GM21576 (cell line): ENCODE measurements at regions not wholly inside any gene's neighbourhood (a gene's known extent, or its start where the extent isn't known, plus 50 kb on each side); places are given as distances from the start of the nearest gene placed in this dataset.
"Not testable (repeated sequence)": the region's sequence is repeated elsewhere in the genome, so short reads cannot be mapped to it uniquely, and the experiment has no call there.

Experiments
- ATAC-seq: cut with Tn5 transposase; IDR thresholded peaks from one replicate; pipeline ENCODE4 v1.9.1; 2021; ENCODE audit warnings: mild to moderate bottlenecking, moderate library complexity; ENCODE audit not compliant: unreplicated experiment

DNA sequence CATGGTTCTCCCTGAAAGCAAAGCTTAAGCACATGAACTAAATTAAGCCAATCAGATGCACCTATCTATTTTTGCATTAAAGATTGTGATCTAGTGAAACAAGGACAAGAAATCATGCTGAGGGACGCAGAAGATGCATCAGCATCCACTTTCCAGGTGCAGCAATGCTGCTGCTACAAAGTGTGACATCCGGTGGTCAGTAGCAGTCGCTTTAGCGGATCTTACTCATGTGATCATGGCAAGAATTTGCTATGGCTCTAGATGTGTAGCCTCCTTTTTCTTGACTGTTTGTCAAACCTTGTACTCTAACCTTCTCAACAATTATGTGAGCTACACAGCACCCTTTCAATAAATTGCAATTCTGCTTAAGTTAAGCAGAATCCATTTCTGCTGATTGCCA, 126.8 kb upstream of the SMLR1 start:
- ATAC-seq, result no peak

DNA sequence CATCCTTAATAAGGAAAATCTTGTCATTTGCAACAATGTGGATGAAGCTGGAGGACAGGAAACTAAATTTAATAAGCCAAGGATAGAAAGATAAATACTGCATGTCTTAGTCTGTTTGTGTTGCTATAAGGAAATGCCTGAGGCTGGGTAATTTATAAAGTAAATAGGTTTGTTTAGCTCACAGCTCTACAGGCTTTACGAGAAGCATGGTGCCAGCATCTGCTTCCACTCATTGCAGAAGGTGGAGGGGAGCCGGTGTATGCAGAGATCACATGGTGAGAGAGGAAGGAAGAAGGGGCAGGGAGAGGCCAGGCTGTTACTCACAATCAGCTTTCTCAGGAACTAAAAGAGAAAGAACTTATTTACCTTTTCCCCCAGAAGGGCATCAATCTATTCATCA, 118.9 kb upstream of the SMLR1 start:
- no peak for ATAC-seq

DNA sequence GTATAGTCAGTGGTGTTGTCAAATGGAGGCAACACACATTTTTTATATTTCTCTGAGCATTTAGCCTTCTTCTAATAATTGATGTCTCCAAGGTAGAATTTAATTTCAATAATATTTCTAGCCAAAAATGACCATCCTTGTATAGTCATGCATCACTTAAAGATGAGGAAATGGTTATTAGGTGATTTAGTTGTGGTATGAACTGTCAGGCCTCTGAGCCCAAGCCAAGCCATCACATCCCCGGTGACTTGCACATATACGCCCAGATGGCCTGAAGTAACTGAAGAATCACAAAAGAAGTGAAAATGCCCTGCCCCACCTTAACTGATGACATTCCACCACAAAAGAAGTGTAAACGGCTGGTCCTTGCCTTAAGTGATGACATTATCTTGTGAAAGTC, 115.6 kb upstream of the SMLR1 start:
- ATAC-seq, result not testable (repeated sequence)

DNA sequence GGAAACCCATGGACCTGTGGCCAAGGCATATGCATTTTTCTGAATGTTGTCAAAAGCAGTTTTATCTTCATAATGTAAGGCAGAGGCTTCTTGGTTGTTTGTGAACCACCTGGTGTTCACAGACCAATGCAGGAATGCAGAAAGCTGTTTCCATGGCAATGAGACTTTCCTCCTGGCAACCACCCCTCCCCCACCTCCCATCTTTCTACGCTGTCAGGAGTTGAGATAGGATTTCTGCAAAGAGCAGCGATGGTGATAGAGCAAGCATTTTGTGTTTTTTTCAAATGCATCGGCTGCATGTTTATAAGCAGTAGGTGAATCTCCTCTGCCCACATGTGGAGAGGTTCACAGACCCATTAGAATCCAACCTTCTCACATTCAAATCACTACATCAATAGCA, 114.1 kb upstream of the SMLR1 start:
- ATAC-seq, result no peak

DNA sequence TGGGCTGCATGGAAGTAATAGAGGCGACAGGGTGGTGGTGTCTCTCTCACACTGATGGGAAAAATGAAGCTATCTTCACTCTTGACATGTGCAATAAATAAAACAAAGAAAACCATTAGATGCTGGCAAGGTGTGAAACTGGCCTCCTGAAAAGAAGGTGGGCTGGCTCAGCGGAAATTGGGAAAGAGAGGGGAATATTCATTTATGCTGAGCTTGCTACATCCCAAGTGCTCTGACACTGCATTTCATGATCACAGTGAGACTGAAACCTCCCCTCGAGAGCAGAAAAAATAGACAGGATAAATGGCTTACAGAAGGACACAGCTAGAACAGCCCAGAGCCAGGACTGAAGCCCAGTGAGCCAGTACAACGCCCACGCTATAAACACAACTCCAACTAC, 112.1 kb upstream of the SMLR1 start:
- no peak for ATAC-seq

DNA sequence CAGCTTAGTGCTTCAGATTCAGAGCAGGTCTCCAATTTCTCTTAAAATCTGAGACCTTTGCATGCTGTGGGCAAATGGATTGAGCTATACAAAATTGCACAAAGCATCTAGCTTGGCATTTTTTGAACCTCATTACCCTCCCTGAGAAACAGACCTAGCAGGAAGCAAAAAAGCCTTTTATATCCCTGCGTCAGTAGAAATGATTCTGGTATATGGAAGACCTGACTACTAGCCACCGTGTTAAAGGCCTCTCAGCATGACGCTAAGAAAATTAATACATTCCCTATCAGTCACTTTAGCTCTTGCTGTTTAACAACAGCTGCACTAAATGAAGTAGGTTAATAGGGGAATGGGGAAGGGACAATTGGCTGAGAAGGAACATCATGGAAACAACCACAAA, 110.7 kb upstream of the SMLR1 start:
- no peak for ATAC-seq

DNA sequence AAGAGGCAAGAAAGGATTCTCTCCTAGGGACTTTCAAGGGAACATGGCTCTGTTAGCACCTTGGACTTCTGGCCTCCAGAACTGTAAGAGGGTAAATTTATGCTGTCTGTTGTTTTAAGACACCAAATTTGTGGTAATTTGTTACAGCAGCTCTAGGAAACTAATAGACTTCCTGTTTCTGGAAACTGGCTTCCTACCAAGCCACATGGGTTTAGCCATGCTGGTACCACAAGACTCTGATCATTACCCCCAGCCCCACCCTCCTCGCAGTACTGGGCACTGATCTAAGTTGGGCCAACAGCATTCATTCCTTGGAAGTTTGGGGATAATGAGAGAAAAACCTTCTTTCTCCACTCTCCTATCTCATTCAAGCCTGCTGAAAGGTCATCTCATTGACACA, 109.5 kb upstream of the SMLR1 start:
- no peak for ATAC-seq

DNA sequence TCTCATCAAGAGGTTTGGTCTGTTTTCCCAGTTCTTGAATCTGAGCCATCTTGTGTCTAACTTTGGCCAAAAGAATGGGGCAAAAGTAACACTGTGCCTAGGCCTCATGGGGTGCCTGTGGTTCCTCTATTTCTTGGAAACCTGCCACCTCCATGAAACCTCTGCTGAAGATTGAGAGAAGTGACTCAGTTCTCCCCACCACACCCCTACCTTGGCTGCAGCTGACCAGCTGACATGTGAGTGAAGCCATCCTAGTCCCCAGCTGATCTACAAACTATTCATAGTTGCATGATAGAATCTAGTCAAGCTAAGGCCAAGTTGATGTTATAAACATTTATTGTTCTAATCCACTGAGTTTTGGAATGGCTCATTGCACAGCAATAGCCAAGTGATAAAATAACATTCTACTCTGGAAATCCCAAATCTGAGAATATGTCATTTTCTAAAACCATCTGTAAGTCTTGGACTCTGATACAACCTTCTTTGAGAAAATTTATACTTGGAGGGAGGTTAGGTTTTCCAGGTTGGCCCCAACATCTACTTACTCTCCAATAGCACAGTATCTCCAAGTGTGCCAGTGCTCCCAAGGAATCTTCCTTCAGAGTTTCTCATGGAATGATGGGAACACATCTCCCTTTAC, 107.0 kb upstream of the SMLR1 start:
- ATAC-seq, result no peak

DNA sequence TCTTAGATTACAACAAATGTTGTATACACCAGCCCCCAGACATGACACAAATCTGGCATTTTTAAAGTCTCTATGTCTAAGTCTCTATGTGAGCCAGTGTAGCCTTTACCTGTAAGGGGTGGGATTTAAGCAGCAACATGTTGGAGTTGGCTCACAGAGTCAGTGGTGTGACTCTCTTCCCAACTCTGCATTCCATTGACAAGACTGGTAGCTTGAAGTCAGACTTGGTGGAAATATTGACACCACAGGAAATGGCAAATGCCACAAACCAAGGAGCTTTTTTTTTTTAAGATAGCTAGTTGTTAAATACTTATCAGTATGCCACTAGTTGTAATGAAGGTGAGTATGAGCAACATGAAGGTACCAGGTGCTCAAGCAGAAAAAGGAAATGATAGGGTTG, 103.1 kb upstream of the SMLR1 start:
- no peak for ATAC-seq

DNA sequence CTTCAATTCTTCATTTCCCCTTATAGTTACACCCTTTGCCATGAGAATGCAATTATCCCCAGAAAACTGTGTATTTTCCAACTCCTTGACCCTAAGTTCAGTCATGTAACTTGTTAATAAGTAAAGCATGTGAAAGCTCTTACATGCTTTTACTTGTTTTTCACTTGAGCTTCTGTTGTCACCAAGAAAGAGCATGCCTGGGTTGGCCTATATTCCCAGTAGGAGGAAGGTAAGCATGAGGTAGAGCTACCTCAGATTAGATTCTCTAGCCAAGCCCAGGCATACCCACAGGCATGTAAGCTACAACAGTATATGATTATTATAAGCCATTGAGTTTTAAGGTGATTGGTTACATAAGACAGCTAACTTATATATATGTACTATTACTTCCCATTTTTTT, 101.7 kb upstream of the SMLR1 start:
- ATAC-seq, result no peak

DNA sequence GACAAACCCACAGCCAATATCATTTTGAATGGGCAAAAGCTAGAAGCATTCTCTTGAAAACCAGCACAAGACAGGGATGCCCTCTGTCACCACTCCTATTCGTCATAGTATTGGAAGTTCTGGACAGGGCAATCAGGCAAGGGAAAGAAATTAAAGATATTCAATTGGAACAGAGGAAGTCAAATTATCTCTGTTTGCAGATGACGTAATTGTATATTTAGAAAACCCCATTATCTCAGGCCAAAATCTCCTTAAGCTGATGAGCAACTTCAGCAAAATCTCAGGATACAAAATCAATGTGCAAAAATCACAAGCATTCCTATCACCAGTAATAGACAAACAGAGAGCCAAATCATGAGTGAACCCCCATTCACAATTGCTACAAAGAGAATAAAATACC, 99.1 kb upstream of the SMLR1 start:
- not testable (repeated sequence) for ATAC-seq

DNA sequence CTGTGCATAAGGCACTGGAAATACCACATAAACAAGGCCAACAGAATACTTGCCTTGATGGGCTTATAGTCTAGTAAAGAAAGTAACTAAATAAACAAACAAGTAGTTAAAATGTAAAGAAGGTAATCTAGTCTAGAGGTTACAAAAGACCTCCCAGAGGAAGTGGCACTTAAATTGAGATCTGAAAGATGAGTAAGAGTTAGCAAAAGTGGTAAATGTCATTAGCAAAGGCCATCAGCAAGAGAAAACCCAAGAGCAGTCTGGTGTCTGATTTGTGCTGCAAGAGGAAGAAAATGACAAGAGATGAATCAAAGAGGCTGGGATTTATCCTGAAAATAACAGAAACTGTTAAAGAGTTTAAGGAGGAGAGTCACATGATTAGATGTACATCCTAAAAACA, 96.6 kb upstream of the SMLR1 start:
- ATAC-seq, result no peak

DNA sequence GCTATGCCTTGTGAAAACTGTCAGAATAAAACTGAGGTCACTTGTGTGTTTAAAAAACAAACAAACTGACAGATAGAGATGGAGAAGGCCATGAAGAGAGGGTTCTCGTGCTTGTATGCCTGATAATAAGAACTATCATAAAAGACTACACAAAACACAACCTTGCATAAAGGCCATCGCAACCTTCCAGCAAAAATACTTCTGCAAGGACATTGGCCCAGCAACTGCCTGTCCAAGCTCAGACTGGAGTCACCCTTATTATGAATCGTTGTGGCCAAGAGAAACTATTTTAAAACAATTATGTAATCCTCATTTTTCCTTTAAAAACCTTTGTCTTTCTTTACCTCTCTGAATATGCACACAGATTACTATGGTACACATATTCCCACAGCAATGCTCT, 93.0 kb upstream of the SMLR1 start:
- no peak for ATAC-seq

DNA sequence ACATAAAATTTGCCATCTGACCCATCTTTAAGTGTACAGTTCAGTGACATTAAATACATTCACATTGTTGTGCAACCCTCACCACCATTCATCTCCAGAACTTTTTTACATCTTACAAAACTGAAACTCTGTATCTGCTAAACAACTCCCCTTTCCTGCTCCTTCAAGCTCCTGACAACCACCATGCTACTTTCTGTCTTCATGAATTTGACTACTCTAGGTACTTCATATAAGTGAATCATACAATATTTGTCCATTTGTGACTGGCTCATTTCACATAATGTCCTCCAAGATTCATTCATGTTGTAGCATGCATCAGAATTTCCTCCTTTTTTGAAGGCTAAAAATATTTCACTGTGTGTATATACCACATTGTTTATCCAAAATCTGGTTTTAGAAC, 86.9 kb upstream of the SMLR1 start:
- no peak for ATAC-seq

DNA sequence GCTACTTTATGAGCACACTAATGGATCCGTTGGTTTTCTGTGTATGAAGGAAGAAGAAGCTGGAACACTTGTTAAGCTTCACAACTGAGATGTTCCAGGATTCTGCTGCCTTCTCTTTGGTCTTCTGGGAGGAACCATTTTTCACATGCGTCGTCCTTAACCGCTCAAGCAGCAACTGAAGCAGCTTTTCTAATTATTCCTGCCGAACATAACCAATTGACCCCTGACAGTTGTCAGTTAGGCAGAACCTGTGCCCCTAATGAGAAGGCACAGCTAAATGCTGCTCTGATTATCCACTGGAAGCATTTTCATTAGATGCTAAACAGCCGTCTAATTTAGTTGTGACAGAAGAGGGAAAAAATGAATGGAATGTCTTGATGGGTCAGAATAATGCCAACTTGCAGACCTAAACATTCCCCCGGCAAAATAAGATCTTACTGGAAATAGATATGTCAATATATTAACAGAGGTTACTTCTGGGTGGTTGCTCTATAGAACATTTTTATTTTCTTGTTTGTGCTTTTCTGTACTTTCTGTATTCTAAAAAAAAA, 85.0 kb upstream of the SMLR1 start:
- no peak for ATAC-seq

DNA sequence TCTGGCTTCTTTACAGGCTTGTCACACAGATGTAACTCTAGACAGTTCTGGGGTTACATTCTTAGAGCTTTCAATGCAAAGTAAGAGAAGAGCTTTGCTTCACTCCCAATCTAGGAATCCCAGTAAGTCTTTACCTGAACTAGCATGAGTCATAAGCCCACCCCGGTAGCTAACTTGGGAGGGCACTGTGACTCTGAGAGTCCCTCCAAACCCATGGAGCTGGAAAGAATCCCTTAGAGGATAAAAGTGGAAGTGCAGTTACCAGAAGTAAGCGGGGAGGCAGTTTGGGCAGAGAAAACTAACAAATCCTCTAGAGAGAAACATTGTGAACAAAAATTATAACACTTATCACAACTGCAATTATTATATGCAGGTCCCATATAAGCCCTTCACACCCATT, 84.0 kb upstream of the SMLR1 start:
- no peak for ATAC-seq

DNA sequence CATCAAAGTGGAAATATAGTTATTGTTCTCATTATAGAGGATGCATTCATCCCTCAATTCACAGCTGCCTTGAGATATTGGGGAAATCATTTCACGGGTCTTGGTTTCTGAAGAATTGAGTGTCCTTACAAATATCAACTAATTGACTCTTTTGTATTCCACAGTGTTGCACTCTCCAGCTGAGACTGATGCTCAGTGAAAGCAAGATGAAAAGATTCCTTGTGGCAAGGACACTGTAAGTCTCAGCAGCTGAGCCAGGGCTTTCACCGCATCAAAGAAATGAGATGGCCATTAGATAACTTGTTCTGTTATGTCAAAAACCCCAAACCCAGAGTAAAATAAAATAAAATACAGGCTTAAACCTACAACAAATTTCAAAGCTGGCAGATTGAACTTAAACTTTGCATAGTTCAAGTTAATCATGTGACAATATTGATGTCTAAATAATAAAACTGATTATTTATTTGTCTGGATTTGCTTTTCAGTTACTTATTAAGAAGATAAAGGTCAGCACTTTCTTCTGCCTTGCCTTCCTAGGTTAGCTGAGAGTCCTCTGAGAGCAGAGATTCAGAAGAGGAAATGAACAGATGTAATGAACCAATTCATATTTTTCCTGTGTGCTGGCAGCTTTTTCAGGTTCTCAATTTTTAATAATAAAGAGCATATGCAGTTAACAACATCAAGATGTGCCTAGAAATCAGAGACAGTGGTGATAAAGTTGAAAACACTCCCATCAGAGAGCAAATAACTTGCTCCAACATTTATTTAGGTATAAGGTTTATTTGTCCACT, 82.4 kb upstream of the SMLR1 start:
- no peak for ATAC-seq

DNA sequence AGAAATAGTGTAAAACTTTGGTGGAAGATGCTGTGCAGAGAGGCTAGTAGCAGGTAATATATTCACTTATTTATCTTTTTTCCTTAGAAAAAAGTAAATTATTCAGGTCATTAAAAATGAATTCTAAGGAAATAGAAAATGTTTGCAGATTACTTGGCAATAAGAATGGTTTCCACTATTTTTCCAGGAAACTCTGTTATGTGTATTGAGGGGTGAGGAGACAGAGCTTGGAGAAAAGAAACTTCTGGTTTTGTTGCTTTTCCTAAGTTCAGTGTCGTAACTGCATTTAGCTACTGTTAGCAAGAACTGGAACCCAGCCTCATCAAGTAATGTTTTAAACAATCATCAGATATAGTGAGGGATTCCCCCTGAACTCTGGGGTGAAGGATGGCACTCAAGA, 79.2 kb upstream of the SMLR1 start:
- ATAC-seq, result no peak

DNA sequence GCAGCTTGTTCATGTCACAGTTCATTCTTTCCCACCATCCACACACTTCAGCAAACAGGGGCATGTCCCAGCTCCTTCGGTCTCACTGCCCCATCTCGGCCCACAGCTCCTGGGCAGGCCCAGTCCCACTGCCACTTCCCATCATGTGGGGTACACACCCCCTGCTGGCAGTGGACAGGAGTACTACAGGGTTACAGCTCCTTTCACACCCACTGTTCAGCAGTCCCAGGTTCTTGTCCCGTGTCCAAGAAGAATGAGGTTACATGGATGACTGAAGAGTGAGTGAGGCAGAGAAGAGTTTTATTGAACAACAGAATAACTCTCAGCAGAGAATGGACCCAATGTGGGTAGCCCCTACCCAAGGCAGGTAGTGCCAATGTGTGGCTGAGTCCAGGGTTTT, 77.8 kb upstream of the SMLR1 start:
- no peak for ATAC-seq

DNA sequence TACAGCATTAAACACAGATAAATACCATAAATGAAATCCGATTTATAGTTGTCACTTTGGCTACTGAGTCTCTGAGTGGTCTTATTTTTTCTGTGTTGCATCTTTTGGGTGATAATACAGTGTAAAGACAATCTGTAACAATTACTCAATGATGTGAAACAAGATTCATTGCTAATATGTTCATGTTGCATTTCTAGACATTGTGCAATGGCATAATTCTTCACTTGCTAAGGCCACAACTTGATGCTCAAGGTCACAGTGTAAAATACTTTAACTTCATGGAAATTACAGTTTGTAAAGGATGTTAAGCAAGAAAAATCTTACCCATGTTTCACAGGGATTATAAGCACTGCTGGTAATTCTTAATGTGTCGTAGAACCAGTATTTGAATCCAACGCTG, 74.9 kb upstream of the SMLR1 start:
- no peak for ATAC-seq

DNA sequence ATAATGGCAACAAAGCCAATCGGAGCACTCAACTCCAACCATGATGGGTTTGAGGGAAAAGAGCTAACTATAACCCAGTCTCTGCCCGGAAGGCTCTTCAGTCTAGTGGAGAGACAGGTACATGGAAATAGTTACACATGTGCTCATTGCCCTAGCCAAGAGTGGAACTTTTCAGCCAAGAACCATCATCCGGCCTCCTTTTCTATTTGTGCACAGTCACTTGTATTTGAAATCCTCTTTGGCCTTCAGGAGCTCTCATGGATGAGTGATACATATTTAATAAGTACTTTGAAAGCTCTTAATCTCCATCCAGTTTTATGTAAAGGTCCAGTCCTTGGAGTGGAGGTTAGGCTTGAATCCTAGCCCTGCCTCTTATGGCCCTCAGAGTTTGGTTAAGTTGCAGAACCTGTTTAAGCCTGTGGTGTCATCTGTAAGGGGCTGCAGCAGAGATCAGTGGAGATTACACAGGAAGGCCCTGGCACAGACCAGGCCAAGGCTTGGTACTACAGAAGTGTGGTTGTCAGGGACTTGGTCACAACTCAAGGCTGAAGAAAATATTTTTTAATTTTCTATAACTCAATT, 72.3 kb upstream of the SMLR1 start:
- ATAC-seq, result no peak

DNA sequence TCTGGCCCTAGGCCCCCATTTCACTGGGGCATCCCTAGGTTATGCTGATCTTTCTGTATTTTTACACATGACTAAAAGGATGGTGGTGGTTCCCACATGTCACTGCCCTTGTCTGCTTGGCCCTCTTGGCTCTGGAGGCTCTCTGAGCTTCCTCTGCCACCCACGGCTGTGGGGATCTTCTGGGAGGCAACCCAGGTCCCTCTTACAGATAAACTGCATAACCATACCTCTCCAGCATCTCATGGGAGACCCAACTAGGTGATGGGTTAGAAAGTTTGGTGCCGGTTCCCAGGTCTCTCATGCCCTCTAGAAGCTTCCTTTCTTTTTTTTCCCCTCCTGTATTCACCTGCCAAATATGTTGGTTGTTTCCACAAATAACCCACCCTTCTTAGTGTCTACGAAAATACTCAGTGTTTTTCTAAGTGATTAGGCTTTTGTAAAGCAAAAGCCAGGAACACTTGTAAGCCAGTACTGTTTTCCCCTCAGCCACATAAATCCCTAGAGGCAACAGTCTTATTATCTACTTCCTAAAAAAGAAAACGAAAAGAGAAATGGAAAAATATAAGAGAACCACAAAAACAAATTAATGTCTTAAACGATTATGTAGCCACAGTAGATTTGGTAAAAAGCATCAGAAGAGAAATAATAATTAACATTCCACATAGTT, 71.7 kb upstream of the SMLR1 start:
- ATAC-seq, result no peak
